ENCODE measurements at regions not wholly inside any gene's neighbourhood (a gene's known extent, or its start where the extent isn't known, plus 50 kb on each side); places are given as distances from the start of the nearest gene placed in this dataset.

- peaks cover 4% of the 10 kb centered on the region; the same call in 1 of the 2 replicates for H3K9me3 ChIP-seq
- H3K4me1 ChIP-seq = peaks cover 97% of the 10 kb centered on the region
- H3K27me3 ChIP-seq = no peaks in the 10 kb centered on the region
- H3K27ac ChIP-seq = peak overlapping the region; percentile 92
- no peak overlapping the region for H3K9ac ChIP-seq
- H4K20me1 ChIP-seq = no peaks in the 10 kb centered on the region
- H3K4me2 ChIP-seq = peak overlapping the region; percentile 84
- TF ChIP-seq Cebpa-rat (IDR thresholded peaks at IDR 0.05) = no peak
- no peaks in the 10 kb centered on the region for H3K36me3 ChIP-seq
- H3K4me3 ChIP-seq = no peak overlapping the region
These were observed 198.4 kb upstream of the LPP start for GRCh38 chr3:187955587-187955952.

DNA sequence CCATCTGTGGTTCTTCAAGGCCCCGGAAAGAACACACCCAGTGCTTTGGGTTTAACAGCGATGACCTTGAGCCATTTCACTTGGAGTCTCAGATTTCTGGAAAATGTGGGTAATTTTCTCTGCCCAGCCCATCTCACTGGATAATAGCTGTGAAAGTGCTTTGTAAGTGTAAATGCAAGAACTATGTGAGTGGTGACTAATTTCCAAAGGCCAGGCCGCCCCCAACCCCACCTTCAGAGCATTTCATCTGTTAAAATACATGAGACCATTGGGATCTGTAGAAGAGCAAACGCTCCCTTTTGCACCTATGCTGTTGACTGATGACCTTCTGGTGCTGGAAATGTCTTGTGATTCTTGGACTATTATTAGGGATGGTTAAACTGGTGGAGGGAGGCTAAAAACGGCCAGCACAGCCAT is 196.8 kb upstream of the LPP start:
- Histone ChIP-seq H3K27ac (peak overlapping the region; percentile 92), H4K20me1 (no peaks in the 10 kb centered on the region), H3K27me3 (no peaks in the 10 kb centered on the region), H3K4me1 (peaks cover 97% of the 10 kb centered on the region), H3K4me3 (peak overlapping the region; percentile 2; the same call in 1 of the 2 replicates), H3K9ac (peak overlapping the region; percentile 63; the same call in 1 of the 2 replicates), H3K4me2 (peak overlapping the region; percentile 84), H3K36me3 (no peaks in the 10 kb centered on the region), H3K9me3 (peaks cover 4% of the 10 kb centered on the region; the same call in 1 of the 2 replicates)
- TF ChIP-seq Cebpa-rat (IDR thresholded peaks at IDR 0.05) = no peak

- peak overlapping the region; percentile 84 for H3K4me2 ChIP-seq
- H3K9me3 ChIP-seq = peaks cover 4% of the 10 kb centered on the region; the same call in 1 of the 2 replicates
- peaks cover 97% of the 10 kb centered on the region for H3K4me1 ChIP-seq
- TF ChIP-seq Cebpa-rat (IDR thresholded peaks at IDR 0.05) = no peak
- H3K27ac ChIP-seq = peak overlapping the region; percentile 92
- no peaks in the 10 kb centered on the region for H3K36me3 ChIP-seq
- H4K20me1 ChIP-seq = no peaks in the 10 kb centered on the region
- H3K9ac ChIP-seq = peak overlapping the region; percentile 63
- H3K27me3 ChIP-seq = no peaks in the 10 kb centered on the region
- peak overlapping the region; percentile 3 for H3K4me3 ChIP-seq
These were observed 196.4 kb upstream of the LPP start for GRCh38 chr3:187957582-187957981.

GRCh38 chr3:187958432-187959003 is 195.4 kb upstream of the LPP start:
- peak overlapping the region; percentile 3; the same call in 1 of the 2 replicates for H3K4me3 ChIP-seq
- peak overlapping the region; percentile 92 for H3K27ac ChIP-seq
- no peak for TF ChIP-seq Cebpa-rat (IDR thresholded peaks at IDR 0.05)
- no peaks in the 10 kb centered on the region for H4K20me1 ChIP-seq
- H3K36me3 ChIP-seq = no peaks in the 10 kb centered on the region
- no peaks in the 10 kb centered on the region for H3K27me3 ChIP-seq
- peaks cover 97% of the 10 kb centered on the region for H3K4me1 ChIP-seq
- H3K9me3 ChIP-seq = no peaks in the 10 kb centered on the region
- peak overlapping the region; percentile 84 for H3K4me2 ChIP-seq
- peak overlapping the region; percentile 63 for H3K9ac ChIP-seq

DNA sequence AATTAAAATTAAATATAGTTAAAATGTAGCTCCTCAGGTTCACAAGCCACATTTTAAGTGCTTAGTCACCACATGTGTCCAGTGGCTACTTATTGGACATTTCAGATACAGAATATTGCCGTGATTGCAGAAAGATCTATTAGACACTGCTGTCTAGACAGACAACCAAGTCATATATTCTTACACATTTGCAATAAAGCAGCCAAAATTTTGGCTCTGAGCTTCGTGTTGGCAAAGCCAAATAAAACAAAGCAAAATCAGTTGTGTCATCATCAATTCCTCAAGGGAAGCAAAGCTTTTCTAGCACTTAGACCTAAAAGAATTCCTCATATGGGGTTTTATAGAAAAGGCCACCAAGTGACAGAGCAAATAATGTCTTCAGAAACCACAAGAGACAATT is 193.1 kb upstream of the LPP start:
- Histone ChIP-seq H3K4me3 (no peak overlapping the region), H3K9me3 (no peaks in the 10 kb centered on the region), H3K27ac (peak overlapping the region; percentile 92), H3K4me1 (peaks cover 97% of the 10 kb centered on the region), H3K9ac (no peak overlapping the region), H3K27me3 (no peaks in the 10 kb centered on the region), H3K4me2 (peak overlapping the region; percentile 84), H3K36me3 (no peaks in the 10 kb centered on the region), H4K20me1 (no peaks in the 10 kb centered on the region)
- no peak for TF ChIP-seq Cebpa-rat (IDR thresholded peaks at IDR 0.05)

DNA sequence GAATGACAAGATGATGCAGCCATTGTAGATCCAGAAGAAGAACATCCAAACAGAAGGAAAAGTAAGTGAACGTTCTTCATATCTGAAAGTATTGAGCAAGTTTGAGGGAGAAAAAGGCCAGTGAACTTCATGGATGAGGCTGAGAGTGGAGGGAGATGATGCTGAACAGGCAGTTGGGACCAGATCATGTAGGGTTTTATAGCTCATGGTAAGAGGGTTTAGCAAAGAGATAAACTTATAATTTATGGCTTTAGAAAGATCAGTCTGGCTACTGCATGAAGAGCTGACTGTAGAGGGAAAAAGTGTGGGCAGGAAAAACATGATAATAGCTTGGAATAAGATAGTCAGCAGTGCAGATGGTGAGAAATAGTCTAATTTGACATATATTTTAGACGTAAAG is 192.6 kb upstream of the LPP start:
- Histone ChIP-seq H3K9ac (no peak overlapping the region), H3K9me3 (no peaks in the 10 kb centered on the region), H4K20me1 (no peaks in the 10 kb centered on the region), H3K4me2 (peak overlapping the region; percentile 84), H3K4me3 (no peak overlapping the region), H3K27me3 (no peaks in the 10 kb centered on the region), H3K4me1 (peaks cover 97% of the 10 kb centered on the region), H3K27ac (peak overlapping the region; percentile 92), H3K36me3 (no peaks in the 10 kb centered on the region)
- no peak for TF ChIP-seq Cebpa-rat (IDR thresholded peaks at IDR 0.05)

GRCh38 chr3:187963003-187963676 is 190.8 kb upstream of the LPP start:
- no peaks in the 10 kb centered on the region for H3K36me3 ChIP-seq
- H3K9ac ChIP-seq = peak overlapping the region; percentile 43
- no peaks in the 10 kb centered on the region for H3K9me3 ChIP-seq
- H4K20me1 ChIP-seq = no peaks in the 10 kb centered on the region
- H3K4me1 ChIP-seq = peaks cover 97% of the 10 kb centered on the region
- H3K27ac ChIP-seq = peak overlapping the region; percentile 92
- H3K27me3 ChIP-seq = no peaks in the 10 kb centered on the region
- no peak overlapping the region for H3K4me3 ChIP-seq
- TF ChIP-seq Cebpa-rat (IDR thresholded peaks at IDR 0.05) = no peak
- peak overlapping the region; percentile 84 for H3K4me2 ChIP-seq

- H3K4me3 ChIP-seq = no peak overlapping the region
- no peak for TF ChIP-seq Cebpa-rat (IDR thresholded peaks at IDR 0.05)
- peak overlapping the region; percentile 43 for H3K9ac ChIP-seq
These were observed 190.1 kb upstream of the LPP start for GRCh38 chr3:187963677-187964385.

GRCh38 chr3:187964760-187965159 is 189.2 kb upstream of the LPP start:
- no peak overlapping the region; the same call in 1 of the 2 replicates for H3K9ac ChIP-seq
- no peaks in the 10 kb centered on the region for H3K9me3 ChIP-seq
- no peaks in the 10 kb centered on the region for H3K27me3 ChIP-seq
- H3K36me3 ChIP-seq = no peaks in the 10 kb centered on the region
- H3K27ac ChIP-seq = peak overlapping the region; percentile 92
- no peaks in the 10 kb centered on the region for H4K20me1 ChIP-seq
- peaks cover 100% of the 10 kb centered on the region for H3K4me1 ChIP-seq
- peak overlapping the region; percentile 79 for H3K4me2 ChIP-seq
- no peak overlapping the region for H3K4me3 ChIP-seq
- TF ChIP-seq Cebpa-rat (IDR thresholded peaks at IDR 0.05) = no peak

More at GRCh38 chr3:187963677-187964385, 190.1 kb upstream of the LPP start:
- Histone ChIP-seq H3K9me3 (no peaks in the 10 kb centered on the region), H3K36me3 (no peaks in the 10 kb centered on the region), H3K27ac (peak overlapping the region; percentile 92), H3K27me3 (no peaks in the 10 kb centered on the region), H3K4me1 (peaks cover 100% of the 10 kb centered on the region), H4K20me1 (no peaks in the 10 kb centered on the region), H3K4me2 (peak overlapping the region; percentile 84)

- H3K27ac ChIP-seq = peak overlapping the region; percentile 92
- H4K20me1 ChIP-seq = no peaks in the 10 kb centered on the region
- no peaks in the 10 kb centered on the region for H3K27me3 ChIP-seq
- peak overlapping the region; percentile 79 for H3K4me2 ChIP-seq
- H3K4me3 ChIP-seq = no peak overlapping the region
- H3K4me1 ChIP-seq = peaks cover 100% of the 10 kb centered on the region
- peak overlapping the region; percentile 25; the same call in 1 of the 2 replicates for H3K9ac ChIP-seq
- TF ChIP-seq Cebpa-rat (IDR thresholded peaks at IDR 0.05) = no peak
- H3K9me3 ChIP-seq = no peaks in the 10 kb centered on the region
- H3K36me3 ChIP-seq = no peaks in the 10 kb centered on the region
These were observed 187.9 kb upstream of the LPP start for GRCh38 chr3:187966096-187966495.

All from BLaER1 (cell line).